Adipocyte (in vitro differentiated cells): ENCODE measurements at regions not wholly inside any gene's neighbourhood (a gene's known extent, or its start where the extent isn't known, plus 50 kb on each side); places are given as distances from the start of the nearest gene placed in this dataset.
"Not testable (repeated sequence)": the region's sequence is repeated elsewhere in the genome, so short reads cannot be mapped to it uniquely, and the experiment has no call there.

Experiments
- DNase-seq: peaks from one replicate; pipeline ENCODE4 v3.0.0-alpha.2; 2015; ENCODE audit warnings: low read depth
- H3K27me3 ChIP-seq: replicated peaks from 2 replicates; pipeline ENCODE4 v1.7.0; 2013; ENCODE audit warnings: mild to moderate bottlenecking, low read length, moderate library complexity; ENCODE audit not compliant: control insufficient read depth, insufficient read depth
- H3K36me3 ChIP-seq: 2 replicates; pipeline ENCODE4 v1.7.0; 2013; ENCODE audit warnings: low read length, mild to moderate bottlenecking, moderate library complexity; ENCODE audit not compliant: control insufficient read depth, insufficient read depth, severe bottlenecking
- H3K4me1 ChIP-seq: 2 replicates; pipeline ENCODE4 v1.7.0; 2013; ENCODE audit warnings: mild to moderate bottlenecking, low read length, moderate library complexity; ENCODE audit not compliant: control insufficient read depth, insufficient read depth
- H3K4me3 ChIP-seq: 2 replicates; pipeline ENCODE4 v1.7.0; 2013; ENCODE audit warnings: mild to moderate bottlenecking, low read length, moderate library complexity
- H3K9ac ChIP-seq: 2 replicates; pipeline ENCODE4 v1.7.0; 2013; ENCODE audit warnings: mild to moderate bottlenecking, low read length, moderate library complexity
- H3K9me3 ChIP-seq: 2 replicates; pipeline ENCODE4 v1.7.0; 2013; ENCODE audit warnings: mild to moderate bottlenecking, low read length, moderate library complexity; ENCODE audit not compliant: control insufficient read depth

DNA sequence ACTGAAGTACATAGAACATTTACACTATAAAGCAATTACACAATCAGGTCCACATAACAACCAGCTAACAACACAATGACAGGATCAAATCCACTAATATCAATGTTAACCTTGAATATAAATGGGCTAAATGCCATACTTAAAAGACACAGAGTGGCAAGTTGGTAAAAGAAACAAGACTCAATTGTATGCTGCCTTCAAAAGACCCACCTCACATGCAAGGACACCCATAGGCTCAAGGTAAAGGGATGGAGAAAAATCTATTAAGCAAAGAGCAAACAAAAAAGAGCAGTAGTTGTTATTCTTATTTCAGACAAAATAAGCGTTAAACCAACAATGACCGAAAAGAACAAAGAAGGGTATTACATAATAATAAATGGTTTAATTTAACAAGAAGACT, 183.3 kb downstream of the PYDC2 start:
- H3K4me1 ChIP-seq: no peaks in the 10 kb centered on the region
- no peaks in the 10 kb centered on the region for H3K36me3 ChIP-seq
- peaks cover 14% of the 10 kb centered on the region for H3K9me3 ChIP-seq
- H3K27me3 ChIP-seq: no peaks in the 10 kb centered on the region
- no peak overlapping the region for H3K4me3 ChIP-seq
- DNase-seq: no peak
- no peak overlapping the region for H3K9ac ChIP-seq

DNA sequence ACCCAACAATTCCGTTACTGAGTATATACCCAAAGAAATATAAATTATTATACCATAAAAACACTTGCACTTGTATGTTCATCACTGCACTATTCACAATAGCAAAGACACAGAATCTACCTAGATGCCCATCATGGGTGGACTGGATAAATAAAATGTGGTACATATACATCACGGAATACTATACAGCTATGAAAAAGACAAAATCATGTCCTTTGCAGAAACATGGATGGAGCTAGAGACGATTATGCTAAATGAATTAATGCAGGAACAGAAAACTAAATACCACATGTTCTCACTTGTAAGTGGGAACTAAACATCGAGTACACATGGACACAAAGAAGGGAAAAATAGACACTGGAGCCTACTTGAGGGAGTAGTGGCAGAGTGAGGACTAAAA, 185.3 kb downstream of the PYDC2 start:
- Histone ChIP-seq H3K9ac (no peak overlapping the region), H3K9me3 (peaks cover 20% of the 10 kb centered on the region), H3K27me3 (no peaks in the 10 kb centered on the region), H3K4me3 (no peak overlapping the region), H3K36me3 (no peaks in the 10 kb centered on the region), H3K4me1 (no peaks in the 10 kb centered on the region)
- no peak for DNase-seq

DNA sequence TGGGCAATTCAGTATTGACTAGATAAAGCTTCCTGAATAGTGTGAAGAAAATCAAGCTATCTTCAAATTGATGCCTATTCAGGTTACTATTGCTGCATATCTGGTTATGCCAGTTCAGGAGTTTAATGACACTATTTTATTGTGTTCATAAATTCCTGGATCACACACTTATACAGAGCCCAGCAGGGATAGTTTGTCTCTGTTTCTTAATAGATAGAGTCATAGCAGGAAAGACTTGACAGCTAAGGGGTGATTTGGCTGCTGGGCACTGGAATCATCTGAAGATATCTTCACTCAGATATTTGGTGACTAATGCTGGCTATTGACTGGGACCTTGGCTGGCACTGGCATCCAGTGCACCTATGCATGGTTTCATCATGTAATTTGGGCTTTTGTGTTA, 187.8 kb downstream of the PYDC2 start:
- Histone ChIP-seq H3K4me3 (no peak overlapping the region), H3K36me3 (no peaks in the 10 kb centered on the region), H3K27me3 (no peaks in the 10 kb centered on the region), H3K4me1 (no peaks in the 10 kb centered on the region), H3K9ac (no peak overlapping the region), H3K9me3 (peaks cover 23% of the 10 kb centered on the region)
- DNase-seq: no peak

DNA sequence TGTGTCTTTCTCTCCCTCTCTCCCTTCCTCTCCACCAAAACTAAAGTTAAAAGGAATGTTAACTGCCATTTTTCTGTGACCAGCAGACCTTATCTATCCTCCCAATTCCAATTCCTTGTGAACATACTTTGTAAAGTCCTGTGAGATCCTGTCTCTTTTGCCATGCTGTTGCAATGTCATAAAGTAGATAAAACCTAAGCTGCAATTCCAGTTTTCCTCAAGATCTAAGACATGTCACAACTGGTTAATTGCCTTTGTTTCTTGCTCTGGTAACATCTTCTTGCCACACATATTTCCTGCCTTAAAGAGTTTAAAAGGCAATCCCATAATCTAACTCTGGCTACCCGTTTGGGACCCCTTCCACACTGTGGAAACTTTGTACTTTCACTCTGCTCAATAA, 188.7 kb downstream of the PYDC2 start:
- no peak overlapping the region for H3K9ac ChIP-seq
- H3K27me3 ChIP-seq: no peaks in the 10 kb centered on the region
- peaks cover 22% of the 10 kb centered on the region for H3K9me3 ChIP-seq
- DNase-seq: no peak
- H3K4me1 ChIP-seq: no peaks in the 10 kb centered on the region
- H3K36me3 ChIP-seq: no peaks in the 10 kb centered on the region
- H3K4me3 ChIP-seq: no peak overlapping the region

DNA sequence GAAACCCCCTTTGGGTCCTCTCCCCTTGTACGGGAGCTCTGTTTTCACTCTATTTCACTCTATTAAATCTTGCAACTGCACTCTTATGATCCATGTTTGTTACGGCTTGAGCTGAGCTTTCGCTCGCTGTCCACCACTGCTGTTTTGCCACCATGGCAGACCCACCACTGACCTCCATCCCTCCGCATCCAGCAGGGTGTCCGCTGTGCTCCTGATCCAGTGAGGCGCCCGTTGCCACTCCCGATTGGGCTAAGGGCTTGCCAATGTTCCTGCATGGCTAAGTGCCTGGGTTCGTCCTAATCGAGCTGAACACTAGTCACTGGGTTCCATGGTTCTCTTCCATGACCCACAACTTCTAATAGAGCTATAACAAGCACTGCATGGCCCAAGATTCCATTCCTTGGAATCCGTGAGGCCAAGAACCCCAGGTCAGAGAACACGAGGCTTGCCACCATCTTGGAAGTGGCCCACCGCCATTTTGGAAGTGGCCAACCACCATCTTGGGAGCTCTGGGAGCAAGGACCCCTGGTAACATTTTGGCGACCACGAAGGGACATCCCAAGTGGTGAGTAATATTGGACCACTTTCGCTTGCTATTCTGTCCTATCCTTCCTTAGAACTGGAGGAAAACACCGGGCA, 197.9 kb downstream of the PYDC2 start:
- H3K4me1 ChIP-seq, H3K4me3 ChIP-seq, H3K36me3 ChIP-seq, DNase-seq, H3K9ac ChIP-seq, H3K27me3 ChIP-seq: not testable (repeated sequence)
- H3K9me3 ChIP-seq: peaks cover 11% of the 10 kb centered on the region

DNA sequence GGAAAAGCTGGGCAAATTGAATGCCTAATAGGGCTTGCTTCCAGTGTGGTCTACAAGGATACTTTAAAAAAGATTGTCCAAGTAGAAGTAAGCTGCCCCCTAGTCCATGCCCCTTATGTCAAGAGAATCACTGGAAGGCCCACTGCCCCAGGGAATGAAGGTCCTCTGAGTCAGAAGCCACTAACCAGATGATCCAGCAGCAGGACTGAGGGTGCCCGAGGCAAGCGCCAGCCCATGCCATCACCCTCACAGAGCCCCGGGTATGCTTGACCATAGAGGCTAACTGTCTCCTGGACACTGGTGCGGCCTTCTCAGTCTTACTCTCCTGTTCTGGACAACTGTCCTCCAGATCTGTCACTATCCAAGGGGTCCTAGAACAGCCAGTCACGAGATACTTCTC, 201.2 kb downstream of the PYDC2 start:
- not testable (repeated sequence) for H3K27me3 ChIP-seq, H3K4me1 ChIP-seq, H3K4me3 ChIP-seq, H3K9ac ChIP-seq, H3K36me3 ChIP-seq, H3K9me3 ChIP-seq, DNase-seq

DNA sequence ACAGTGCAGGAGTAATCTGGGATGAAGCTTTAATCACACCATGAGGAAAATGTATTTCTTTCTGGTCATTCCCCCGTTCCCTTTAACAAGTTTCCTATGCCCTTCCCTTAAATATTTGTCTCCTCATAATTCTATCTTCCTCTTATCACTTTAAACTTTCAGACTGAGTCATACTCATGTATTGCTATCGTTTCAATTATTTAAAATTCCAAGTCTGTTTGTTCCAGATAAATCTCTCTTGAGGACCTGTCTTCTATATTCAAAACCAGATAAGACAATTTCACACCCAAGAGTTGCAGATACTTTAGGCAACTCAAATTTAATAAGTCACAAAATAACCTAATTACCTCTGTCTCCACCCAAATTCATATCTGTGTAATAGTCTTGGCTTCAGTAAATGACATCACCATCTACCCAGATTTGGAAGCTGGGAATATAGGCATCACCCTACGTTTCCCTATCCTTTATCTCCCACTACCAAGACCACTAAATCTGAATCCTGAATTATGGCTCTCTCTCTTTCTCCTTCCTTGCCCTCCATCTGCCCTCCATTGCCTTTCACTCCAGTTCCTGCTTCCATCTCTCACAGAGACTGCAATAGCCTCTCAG, 220.1 kb downstream of the PYDC2 start:
- Histone ChIP-seq H3K4me1 (no peaks in the 10 kb centered on the region), H3K9ac (no peak overlapping the region), H3K36me3 (no peaks in the 10 kb centered on the region), H3K9me3 (no peaks in the 10 kb centered on the region), H3K27me3 (no peaks in the 10 kb centered on the region), H3K4me3 (no peak overlapping the region)
- DNase-seq: no peak

DNA sequence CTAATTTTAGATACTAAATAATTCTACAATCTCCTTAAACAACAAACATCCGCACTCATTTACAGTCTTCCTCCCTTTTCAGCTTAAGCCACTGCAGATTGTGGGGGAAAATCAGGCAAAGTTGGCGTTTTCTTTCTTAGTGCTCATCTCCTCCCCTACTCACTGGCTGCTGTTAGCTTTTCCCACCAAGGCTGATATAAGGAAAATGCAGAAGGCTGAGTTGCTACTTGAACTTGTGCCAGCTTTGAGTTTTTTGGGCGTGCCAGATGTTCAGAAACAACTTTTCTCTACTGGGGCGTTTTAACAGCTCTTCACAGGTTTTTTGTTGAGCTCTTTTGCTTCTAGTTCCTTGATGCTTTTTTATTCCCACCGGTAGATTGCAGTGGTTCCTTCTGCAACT, 222.0 kb downstream of the PYDC2 start:
- H3K9me3 ChIP-seq: no peaks in the 10 kb centered on the region
- H3K27me3 ChIP-seq: no peaks in the 10 kb centered on the region
- H3K4me3 ChIP-seq: no peak overlapping the region
- H3K36me3 ChIP-seq: no peaks in the 10 kb centered on the region
- DNase-seq: no peak
- H3K9ac ChIP-seq: no peak overlapping the region
- H3K4me1 ChIP-seq: no peaks in the 10 kb centered on the region

DNA sequence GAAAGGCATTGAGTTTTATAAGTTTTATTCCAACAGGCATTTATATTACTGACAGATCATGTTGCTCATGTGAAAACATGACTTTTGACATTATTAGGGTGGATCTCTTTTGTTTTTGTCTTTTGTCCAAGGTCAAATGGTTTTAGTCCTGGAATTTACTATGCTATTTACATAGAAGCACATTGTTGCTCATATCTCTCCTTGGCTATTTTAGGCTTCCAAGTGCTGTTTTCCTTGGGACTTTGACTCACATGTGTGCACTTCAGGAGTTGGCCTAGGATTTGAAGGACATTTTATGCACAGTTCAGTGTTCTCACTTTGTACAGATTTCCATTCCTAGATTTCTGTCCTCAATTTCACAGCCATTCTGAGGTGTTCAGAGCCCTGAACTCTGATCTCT, 225.7 kb downstream of the PYDC2 start:
- Histone ChIP-seq H3K9me3 (no peaks in the 10 kb centered on the region), H3K9ac (no peak overlapping the region), H3K36me3 (no peaks in the 10 kb centered on the region), H3K27me3 (no peaks in the 10 kb centered on the region), H3K4me1 (no peaks in the 10 kb centered on the region), H3K4me3 (no peak overlapping the region)
- DNase-seq: no peak

DNA sequence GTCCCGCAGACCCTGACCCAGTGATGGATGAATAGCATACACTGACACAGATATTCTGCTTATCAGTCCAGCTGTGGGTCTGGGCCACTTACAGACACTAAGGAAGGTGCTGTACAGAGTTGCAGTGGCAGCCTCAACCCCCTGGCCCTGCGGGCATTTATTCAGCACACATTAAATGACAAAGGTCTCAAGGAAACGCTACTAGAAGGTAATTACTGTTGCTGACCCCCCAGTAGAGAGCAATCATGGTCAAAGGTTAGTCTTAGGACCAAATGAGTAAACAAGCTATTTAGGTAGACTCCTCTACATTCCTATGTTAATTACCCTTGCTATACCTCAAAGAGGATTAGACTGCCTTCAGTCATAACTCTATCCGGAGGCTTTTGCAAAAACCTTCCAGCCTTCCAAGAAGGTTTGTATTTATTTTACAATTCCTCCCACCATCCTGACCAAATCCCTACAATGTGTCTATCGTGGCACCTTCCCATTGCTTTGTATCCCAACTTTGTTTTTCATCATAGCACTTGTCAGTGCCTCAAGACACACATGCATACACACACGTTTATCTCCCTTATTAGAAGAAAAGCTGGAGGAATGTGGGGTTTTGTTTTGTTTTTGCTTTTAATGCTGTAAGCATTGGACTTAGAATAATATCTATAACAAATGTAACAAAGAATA, 227.9 kb downstream of the PYDC2 start:
- Histone ChIP-seq H3K9me3 (no peaks in the 10 kb centered on the region), H3K4me3 (no peak overlapping the region)
- no peak for DNase-seq

DNA sequence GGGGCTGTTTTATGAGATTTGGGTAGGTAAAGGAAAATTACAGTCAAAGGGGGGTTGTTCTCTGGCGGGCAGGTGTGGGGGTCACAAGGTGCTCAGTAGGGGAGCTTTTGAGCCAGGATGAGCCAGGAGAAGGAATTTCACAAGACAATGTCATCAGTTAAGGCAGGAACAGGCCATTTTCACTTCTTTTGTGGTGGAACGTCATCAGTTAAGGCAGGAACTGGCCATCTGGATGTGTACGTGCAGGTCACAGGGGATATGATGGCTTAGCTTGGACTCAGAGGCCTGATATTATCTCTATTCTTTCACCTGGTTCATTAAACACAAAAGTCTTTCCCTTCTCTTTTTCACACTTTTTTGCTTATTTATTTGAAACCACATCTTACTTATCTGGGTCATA, 230.2 kb downstream of the PYDC2 start:
- H3K9ac ChIP-seq, H3K4me1 ChIP-seq, H3K36me3 ChIP-seq, DNase-seq, H3K27me3 ChIP-seq, H3K9me3 ChIP-seq, H3K4me3 ChIP-seq: not testable (repeated sequence)

More for the DNA sequence above, 227.9 kb downstream of the PYDC2 start:
- Histone ChIP-seq H3K4me1 (no peaks in the 10 kb centered on the region), H3K27me3 (no peaks in the 10 kb centered on the region), H3K9ac (no peak overlapping the region), H3K36me3 (no peaks in the 10 kb centered on the region)
